HT-29 (cell line): ENCODE measurements at regions not wholly inside any gene's neighbourhood (a gene's known extent, or its start where the extent isn't known, plus 50 kb on each side); places are given as distances from the start of the nearest gene placed in this dataset.

Experiments
- DNase-seq: peaks from one replicate; pipeline ENCODE4 v3.0.0-alpha.2; 2015; ENCODE audit warnings: low spot score

DNA sequence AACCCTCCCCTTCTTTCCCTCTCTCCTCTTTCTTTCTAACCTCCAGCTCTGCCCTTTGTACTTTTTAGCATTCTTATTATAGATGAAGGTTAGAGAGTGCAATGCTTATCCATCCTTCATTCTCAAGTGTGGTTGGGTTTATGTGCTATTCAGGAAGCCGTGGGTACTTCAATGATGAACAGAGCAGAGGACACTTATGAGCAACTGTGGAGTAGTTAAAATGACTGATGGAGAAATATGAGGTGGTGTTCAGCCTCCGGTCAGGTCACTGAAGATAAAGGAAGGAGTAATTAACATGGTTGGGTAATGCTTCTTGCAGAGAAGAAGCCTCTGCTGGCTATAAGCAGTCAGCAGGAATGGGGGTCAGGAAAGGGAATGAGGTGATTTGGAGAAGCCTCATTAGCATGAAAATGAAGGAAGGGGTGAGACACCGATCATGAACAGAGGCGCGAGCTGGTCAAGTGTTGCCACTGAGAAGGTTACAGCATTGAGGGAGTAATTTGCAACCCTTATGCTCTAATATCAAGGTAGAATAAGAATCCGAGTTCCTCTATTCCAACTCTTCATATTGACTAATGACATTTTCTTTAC, 174.7 kb downstream of the LPIN1 start:
- no peak for DNase-seq

DNA sequence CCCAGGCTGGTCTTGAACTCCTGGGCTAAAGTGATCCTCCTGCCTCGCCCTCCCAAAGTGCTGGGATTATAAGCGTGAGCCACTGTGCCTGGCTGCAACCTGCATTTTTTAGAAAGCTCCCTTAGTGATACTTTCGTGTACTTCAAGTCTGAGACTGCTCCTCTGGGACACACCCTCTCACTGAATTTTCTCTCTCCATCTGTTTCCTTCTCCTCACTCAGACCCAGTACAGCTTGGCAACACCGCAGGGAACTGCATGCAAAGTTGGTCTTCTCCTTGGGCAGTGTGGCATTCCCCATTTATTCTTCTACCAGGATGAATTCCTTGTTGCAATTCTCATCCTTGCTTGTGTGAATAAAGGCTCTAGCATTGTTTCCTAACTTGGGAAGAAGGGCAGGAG, 175.9 kb downstream of the LPIN1 start:
- DNase-seq: no peak

GRCh38 chr2:11923935-11924334, 177.5 kb downstream of the LPIN1 start:
- no peak for DNase-seq

DNA sequence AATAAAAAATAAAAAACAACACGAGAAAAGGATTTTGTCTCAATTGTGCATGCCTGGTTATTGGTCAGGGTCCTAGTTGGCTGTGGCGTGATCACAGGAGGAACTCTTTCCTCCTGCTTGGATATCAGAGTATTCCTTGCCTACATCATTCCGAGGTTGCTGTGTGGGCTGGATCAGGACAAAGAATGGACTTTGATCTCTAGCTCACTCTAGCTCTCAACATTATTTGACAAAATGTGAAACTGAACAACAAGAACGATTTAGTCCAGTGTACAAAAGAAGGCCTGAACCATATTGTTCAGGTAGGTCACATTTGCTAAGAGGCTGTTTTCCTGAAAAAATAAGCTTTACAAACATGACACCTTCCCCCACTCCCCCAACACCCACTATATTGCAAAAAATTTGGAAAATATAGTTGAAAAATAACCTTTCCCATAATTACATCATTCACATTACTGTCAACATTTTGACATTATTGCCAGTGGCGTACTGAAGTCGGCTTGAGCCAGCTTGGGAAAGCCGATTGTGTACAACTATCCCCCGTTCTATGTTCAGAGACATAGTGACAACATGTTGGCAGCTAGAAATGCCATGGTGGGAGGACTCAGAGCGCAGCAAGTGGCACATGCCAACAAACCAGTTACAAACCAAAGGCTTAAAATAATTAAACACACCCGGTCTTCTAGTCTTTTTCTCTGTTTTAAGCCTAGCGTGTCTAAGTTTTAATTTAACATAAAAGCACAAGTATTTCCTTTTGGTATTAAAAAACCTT, 179.0 kb downstream of the LPIN1 start:
- DNase-seq: no peak

DNA sequence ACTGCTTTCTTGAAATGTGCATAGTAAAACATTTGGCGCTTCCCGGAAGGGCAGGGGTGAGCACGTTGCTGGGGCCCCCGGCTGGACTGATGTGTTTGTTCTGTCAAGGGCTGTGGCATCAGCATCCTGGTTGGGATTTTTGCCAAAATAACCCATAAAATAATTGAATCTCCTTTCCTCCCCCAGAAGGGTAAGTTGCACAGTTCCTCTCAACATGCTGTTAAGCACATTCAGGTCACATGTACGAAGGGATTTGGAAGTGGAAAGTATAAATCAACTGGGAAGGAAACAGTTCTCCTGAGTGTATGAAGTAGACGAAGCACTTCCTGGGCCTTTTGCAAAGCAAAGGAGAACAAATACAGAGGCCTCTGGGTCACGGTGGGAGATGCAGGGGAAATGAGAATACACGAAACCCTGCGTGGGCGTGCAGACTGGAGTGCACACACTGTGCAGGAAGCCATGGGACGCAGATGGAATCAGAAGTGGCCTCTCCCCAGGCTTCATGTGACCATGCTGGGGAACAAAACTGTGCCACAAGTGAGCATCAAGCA, 183.9 kb downstream of the LPIN1 start:
- no peak for DNase-seq

GRCh38 chr2:11932048-11932512, 185.6 kb downstream of the LPIN1 start:
- DNase-seq: peak; percentile 10

- DNase-seq: no peak
Measured at GRCh38 chr2:11932962-11933361, 186.5 kb downstream of the LPIN1 start.

- DNase-seq: no peak
Measured at GRCh38 chr2:11933854-11934253, 187.4 kb downstream of the LPIN1 start.

DNA sequence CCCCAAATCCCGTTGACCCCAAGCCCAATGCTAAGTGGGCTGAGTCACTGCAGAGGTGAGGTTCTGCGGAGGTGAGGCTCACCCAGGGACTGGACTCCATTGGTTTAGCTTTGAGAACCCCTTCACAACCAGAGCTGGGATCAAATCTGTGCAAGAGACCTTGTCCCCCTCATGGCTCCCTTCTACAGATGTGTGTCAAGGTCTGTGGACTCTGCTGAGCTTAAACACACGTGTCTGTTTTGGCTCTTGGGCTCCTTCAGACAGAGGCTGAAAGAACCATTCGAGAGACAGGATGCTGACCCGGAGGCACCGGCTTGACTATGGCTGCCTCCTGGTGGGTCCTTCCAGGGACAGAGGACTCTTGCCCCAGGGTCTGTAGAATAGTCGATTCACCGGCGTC, 190.3 kb downstream of the LPIN1 start:
- no peak for DNase-seq

GRCh38 chr2:11938196-11938595, 191.8 kb downstream of the LPIN1 start:
- DNase-seq: no peak

- no peak for DNase-seq
Measured at GRCh38 chr2:11939523-11939922, 193.1 kb downstream of the LPIN1 start.

- DNase-seq: no peak
Measured at GRCh38 chr2:11940121-11940743, 193.8 kb downstream of the LPIN1 start.

GRCh38 chr2:11940799-11941198, 194.4 kb downstream of the LPIN1 start:
- DNase-seq: no peak

DNA sequence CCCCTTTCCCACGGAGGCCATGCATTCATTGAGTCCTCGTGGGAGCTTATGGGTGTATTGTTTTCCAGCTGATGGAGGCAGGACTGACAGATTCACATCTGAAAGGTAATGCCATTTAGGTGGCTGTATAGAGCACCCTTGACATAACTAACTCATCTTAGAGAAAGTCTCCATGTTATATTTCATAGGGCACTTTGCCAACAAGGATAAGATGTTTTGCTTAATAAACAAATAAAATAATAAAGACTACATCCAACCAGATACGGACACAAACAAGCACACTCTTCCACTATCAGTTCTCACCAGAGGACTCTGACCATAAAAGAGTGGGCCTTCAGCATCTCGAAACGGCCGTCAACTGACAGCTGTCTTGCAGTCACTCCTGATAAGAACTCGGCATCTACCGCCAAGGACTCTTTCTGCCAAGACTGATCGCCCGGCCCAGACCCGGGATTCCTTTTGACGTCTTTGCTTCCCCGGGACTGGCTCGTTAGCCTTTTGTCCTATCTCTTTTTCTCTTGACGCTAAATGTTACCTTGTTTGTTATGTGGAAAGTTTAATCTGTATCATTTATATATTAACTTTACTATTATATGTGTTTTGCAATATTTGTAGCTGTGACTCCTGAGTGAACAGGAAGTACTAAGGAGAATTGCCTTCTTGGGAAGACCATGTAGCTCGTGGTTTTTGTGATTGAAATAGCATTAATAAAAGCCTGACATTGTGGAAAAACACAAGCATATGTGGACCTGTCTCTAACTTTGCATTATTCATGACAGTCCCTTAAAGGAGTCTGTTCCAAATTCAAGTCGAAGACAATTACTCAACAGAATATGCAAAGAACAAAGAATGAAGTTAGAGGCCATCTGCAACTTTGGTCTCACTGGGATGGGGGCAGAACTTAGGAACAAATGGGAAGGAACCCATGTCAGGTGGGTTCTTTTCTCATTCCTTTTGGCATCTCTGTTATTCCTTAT, 195.1 kb downstream of the LPIN1 start:
- no peak for DNase-seq

DNA sequence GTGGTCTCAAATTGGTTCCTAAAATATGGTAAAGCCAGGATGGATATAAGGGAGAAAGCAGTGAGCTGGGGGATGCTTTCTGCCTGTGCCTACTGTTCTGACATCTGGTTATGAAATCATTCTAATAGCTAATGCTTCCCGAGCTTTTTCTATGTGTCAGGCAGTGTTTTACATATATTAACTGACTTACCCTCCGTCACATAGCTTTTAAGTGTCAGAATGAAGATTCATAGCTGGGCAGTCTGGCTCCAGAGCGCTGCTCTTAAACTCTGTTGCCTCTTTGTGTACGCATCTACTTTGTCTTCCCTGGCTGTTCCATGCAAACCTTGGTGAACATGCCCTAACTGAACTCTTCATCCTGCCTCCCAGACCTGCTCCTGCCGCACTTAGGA, 195.7 kb downstream of the LPIN1 start:
- no peak for DNase-seq

GRCh38 chr2:11944311-11944710, 197.9 kb downstream of the LPIN1 start:
- DNase-seq: no peak

- no peak for DNase-seq
Measured at GRCh38 chr2:11945139-11946126, 199.0 kb downstream of the LPIN1 start.

- no peak for DNase-seq
Measured at GRCh38 chr2:11947956-11948355, 201.5 kb downstream of the LPIN1 start.

DNA sequence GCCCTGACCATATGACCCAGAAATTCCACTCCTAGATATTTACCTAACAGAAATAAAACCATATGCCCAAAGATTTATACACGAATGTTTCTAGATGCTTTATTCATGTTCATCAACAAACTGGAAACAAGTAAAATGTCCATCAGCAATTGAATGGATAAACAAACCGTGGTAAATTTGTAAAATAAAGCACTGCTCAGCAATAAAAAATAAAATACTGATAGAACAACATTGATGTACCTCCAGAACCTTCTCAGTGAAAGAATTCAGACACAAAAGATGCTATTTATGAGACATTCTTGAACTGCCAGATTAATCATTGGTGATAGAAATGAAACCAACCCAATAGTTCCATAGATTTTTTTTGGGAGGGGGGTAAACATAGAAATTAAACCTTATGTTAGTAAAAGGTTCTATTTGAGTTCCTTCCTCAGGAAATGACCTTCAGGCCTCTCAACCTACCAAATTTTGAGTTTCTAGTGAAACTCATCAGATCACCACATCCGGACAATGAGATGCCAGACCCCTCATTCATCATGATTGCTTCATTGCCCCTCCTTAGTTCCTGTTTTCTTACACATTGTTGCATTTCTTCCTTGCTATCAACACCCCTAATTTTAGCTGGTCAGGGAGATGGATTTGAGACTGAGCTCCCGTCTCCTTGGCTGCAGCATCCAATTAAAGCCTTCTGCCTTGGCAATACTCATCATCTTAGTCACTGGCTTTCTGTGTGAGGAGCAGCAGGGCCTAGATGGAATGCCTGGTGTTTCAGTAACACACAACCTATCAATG, 203.5 kb downstream of the LPIN1 start:
- DNase-seq: no peak
